HEK293 (cell line): ENCODE measurements at regions not wholly inside any gene's neighbourhood (a gene's known extent, or its start where the extent isn't known, plus 50 kb on each side); places are given as distances from the start of the nearest gene placed in this dataset.

Experiments
- CTCF ChIA-PET: fragments of 350-600 bp; formaldehyde crosslinking; extraction: SDS; loops from one replicate; lab custom pipeline; 2021; ENCODE audit warnings: antibody characterized with exemption; lab: Yijun Ruan, JAX
- POLR2A ChIA-PET: fragments of 300-600 bp; formaldehyde crosslinking; extraction: SDS; loops from one replicate; lab custom pipeline; 2020; ENCODE audit warnings: antibody characterized with exemption, inconsistent platforms; lab: Yijun Ruan, JAX
- H3K27ac ChIP-seq: fragments of 200-500 bp; sonication (Bioruptor generic); 2 replicates; pipeline ENCODE4 v1.5.1; 2014; ENCODE audit warnings: low read depth, low read length, control low read depth, inconsistent platforms; ENCODE audit errors: extremely low read depth
- H3K36me3 ChIP-seq, 2 experiments: fragments of 200-500 bp in 1 of 2; sonication (Bioruptor generic) in 1 of 2; 1 replicate in 1 of 2; 2 replicates in 1 of 2; pipeline ENCODE4 v1.5.1; 2014 to 2017; ENCODE audit warnings: inconsistent platforms in 2 of 2, low read length in 2 of 2; ENCODE audit not compliant: control insufficient read depth in 2 of 2, insufficient read depth in 1 of 2
- H3K4me1 ChIP-seq: fragments of 200-500 bp; sonication (Bioruptor generic); 2 replicates; pipeline ENCODE4 v1.5.1; 2014; ENCODE audit warnings: mild to moderate bottlenecking, low read length, inconsistent platforms; ENCODE audit not compliant: control insufficient read depth, insufficient read depth
- H3K4me3 ChIP-seq: 2 replicates; pipeline ENCODE4 v1.5.1; 2011; ENCODE audit warnings: low read depth, mild to moderate bottlenecking, control low read depth, low read length, moderate library complexity
- H3K9me3 ChIP-seq: fragments of 200-500 bp; sonication (Bioruptor generic); 2 replicates; pipeline ENCODE4 v1.5.1; 2014; ENCODE audit warnings: low read depth, low read length, inconsistent platforms; ENCODE audit not compliant: control insufficient read depth, insufficient read depth
- KLF17 ChIP-seq: fragments of 450-650 bp; formaldehyde crosslinking; IDR thresholded peaks from 2 replicates; pipeline ENCODE4 v1.5.1; 2016; ENCODE audit warnings: missing biosample characterization, missing genetic modification characterization
- MEIS1 ChIP-seq: sonication (generic); formaldehyde crosslinking; IDR thresholded peaks from 2 replicates; pipeline ENCODE4 v1.8.1; 2022; ENCODE audit warnings: missing genetic modification reagents, mild to moderate bottlenecking, borderline replicate concordance
- PRDM4 ChIP-seq: fragments of 450-650 bp; formaldehyde crosslinking; IDR thresholded peaks from 2 replicates; pipeline ENCODE4 v1.5.1; 2017; ENCODE audit warnings: missing biosample characterization, missing genetic modification characterization
- SETDB1 ChIP-seq: IDR thresholded peaks from one replicate; pipeline ENCODE4 v1.6.1; 2017; ENCODE audit warnings: mild to moderate bottlenecking, low read length, moderate library complexity, mixed read lengths; ENCODE audit not compliant: insufficient read length
- ZBTB1 ChIP-seq: fragments of 450-650 bp; formaldehyde crosslinking; IDR thresholded peaks from 2 replicates; pipeline ENCODE4 v1.5.1; 2016; ENCODE audit warnings: missing biosample characterization, missing genetic modification characterization
- ZFP37 ChIP-seq: fragments of 450-650 bp; formaldehyde crosslinking; IDR thresholded peaks from 2 replicates; pipeline ENCODE4 v1.5.1; 2016; ENCODE audit warnings: missing biosample characterization, missing genetic modification characterization
- ZNF114 ChIP-seq: fragments of 450-650 bp; formaldehyde crosslinking; IDR thresholded peaks from 2 replicates; pipeline ENCODE4 v1.5.0; 2017; ENCODE audit warnings: missing biosample characterization, missing genetic modification characterization
- ZNF350 ChIP-seq: fragments of 450-650 bp; formaldehyde crosslinking; IDR thresholded peaks from 2 replicates; pipeline ENCODE4 v1.5.0; 2017; ENCODE audit warnings: missing biosample characterization, mild to moderate bottlenecking, missing genetic modification characterization
- ZNF433 ChIP-seq: fragments of 450-650 bp; formaldehyde crosslinking; IDR thresholded peaks from 2 replicates; pipeline ENCODE4 v1.5.1; 2016; ENCODE audit warnings: missing biosample characterization, missing genetic modification characterization, low read depth
- ZNF488 ChIP-seq: fragments of 450-650 bp; formaldehyde crosslinking; IDR thresholded peaks from 2 replicates; pipeline ENCODE4 v1.5.1; 2016; ENCODE audit warnings: missing biosample characterization, missing genetic modification characterization
- ZNF561 ChIP-seq: fragments of 450-650 bp; IDR thresholded peaks from 2 replicates; pipeline ENCODE4 v1.5.1; 2018; ENCODE audit warnings: missing biosample characterization, missing genetic modification characterization, borderline replicate concordance
- ZNF624 ChIP-seq: fragments of 450-650 bp; formaldehyde crosslinking; IDR thresholded peaks from 2 replicates; pipeline ENCODE4 v1.5.1; 2017; ENCODE audit warnings: missing biosample characterization, missing genetic modification characterization
- ZNF645 ChIP-seq: fragments of 450-650 bp; formaldehyde crosslinking; IDR thresholded peaks from 2 replicates; pipeline ENCODE4; 2016; ENCODE audit warnings: missing biosample characterization, missing genetic modification characterization
- ZNF677 ChIP-seq: fragments of 450-650 bp; IDR thresholded peaks from 2 replicates; pipeline ENCODE4 v1.5.0; 2018; ENCODE audit warnings: missing biosample characterization, mild to moderate bottlenecking, missing genetic modification characterization, moderate library complexity
- ZNF768 ChIP-seq: fragments of 450-650 bp; formaldehyde crosslinking; IDR thresholded peaks from 2 replicates; pipeline ENCODE4 v1.5.1; 2018; ENCODE audit warnings: missing biosample characterization, mild to moderate bottlenecking, missing genetic modification characterization
- ZNF785 ChIP-seq: fragments of 450-650 bp; formaldehyde crosslinking; IDR thresholded peaks from 2 replicates; pipeline ENCODE4 v1.5.1; 2016; ENCODE audit warnings: missing biosample characterization, missing genetic modification characterization
- TF ChIP-seq, protein P1 (sequence below): fragments of 450-650 bp; formaldehyde crosslinking; IDR thresholded peaks from 2 replicates; pipeline ENCODE4 v1.5.1; 2016; ENCODE audit warnings: missing biosample characterization, missing genetic modification characterization
- TF ChIP-seq, protein P2 (sequence below): fragments of 450-650 bp; formaldehyde crosslinking; IDR thresholded peaks from 2 replicates; pipeline ENCODE4 v1.5.1; 2017; ENCODE audit warnings: missing biosample characterization, missing genetic modification characterization

DNA sequence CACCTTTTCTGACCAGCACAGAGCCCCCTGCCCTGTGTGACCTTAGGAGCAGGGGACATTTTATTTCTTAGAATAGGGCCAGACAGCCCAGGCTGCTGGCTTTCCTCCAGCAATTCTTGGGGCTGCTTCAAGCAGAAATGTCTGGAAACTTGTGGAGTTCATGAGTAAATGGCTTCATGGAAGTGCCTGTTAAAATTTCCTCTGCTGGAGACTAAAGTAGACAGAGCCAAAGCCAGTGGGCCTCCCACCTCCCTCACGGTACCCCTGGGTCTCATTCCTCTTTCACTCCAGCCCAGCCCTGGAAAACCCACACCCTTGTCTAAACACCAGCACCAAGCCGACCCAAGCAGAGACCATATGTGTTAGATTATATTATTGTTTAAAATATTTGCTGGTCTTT, 505.5 kb upstream of the ZMIZ1 start (continued):
- no peak for TF ChIP-seq ZNF645 (tag by site-specific recombination)
- TF ChIP-seq ZNF677 (tag by site-specific recombination): no peak
- no peak for TF ChIP-seq ZNF768 (tag by site-specific recombination)
- no peak for TF ChIP-seq ZNF624

DNA sequence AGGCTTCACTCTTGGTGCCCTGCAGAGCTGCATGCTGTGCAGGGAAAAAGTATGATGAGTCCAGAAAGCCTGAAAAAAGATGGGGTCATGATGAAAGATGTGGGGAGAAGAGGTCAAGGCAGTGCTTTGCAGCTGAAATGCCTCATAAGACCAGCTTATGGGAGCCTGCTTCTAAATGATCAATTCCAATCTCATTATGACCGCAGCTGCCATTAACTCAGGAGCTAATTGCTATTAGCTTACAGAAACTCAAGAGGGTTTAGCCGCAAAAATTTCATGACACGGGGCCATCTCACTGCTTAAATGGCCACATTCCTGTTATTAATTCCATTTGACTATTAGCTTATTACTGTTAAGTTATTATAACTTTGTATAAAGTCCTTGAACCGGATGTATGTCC, 502.9 kb upstream of the ZMIZ1 start:
- POLR2A ChIA-PET: no interaction called here
- H3K4me3 ChIP-seq: no peak overlapping the region
- H3K36me3 ChIP-seq: no peaks in the 10 kb centered on the region
- peaks cover 12% of the 10 kb centered on the region; the same call in 1 of the 2 replicates for H3K4me1 ChIP-seq
- CTCF ChIA-PET: interaction anchor here (0.9 to 1.3 kb wide), 4 partner anchors 14 to 522 kb away, joined by 3 read pairs; no protein-coding TSS in a partner anchor
- H3K27ac ChIP-seq: no peak overlapping the region
- TF ChIP-seq, protein P1, sequence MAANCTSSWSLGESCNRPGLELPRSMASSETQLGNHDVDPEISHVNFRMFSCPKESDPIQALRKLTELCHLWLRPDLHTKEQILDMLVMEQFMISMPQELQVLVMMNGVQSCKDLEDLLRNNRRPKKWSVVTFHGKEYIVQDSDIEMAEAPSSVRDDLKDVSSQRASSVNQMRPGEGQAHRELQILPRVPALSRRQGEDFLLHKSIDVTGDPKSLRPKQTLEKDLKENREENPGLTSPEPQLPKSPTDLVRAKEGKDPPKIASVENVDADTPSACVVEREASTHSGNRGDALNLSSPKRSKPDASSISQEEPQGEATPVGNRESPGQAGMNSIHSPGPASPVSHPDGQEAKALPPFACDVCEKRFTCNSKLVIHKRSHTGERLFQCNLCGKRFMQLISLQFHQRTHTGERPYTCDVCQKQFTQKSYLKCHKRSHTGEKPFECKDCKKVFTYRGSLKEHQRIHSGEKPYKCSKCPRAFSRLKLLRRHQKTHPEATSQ (tag by site-specific recombination): no peak
- H3K9me3 ChIP-seq: no peaks in the 10 kb centered on the region

GRCh38 chr10:78566284-78567111, 502.3 kb upstream of the ZMIZ1 start:
- Histone ChIP-seq H3K4me1 (peaks cover 12% of the 10 kb centered on the region; the same call in 1 of the 2 replicates), H3K36me3 (no peaks in the 10 kb centered on the region), H3K4me3 (no peak overlapping the region), H3K9me3 (no peaks in the 10 kb centered on the region), H3K27ac (peak overlapping the region; percentile 66)
- ChIA-PET POLR2A (interaction anchor here (0.7 to 0.8 kb wide), 2 partner anchors 55 to 91 kb away, joined by 3 read pairs; no protein-coding TSS in a partner anchor), CTCF (interaction anchor here (0.9 to 1.3 kb wide), 3 partner anchors 39 to 522 kb away, joined by 3 read pairs; no protein-coding TSS in a partner anchor)
- TF ChIP-seq ZNF785 (tag by site-specific recombination): no peak
- TF ChIP-seq ZFP37: no peak
- TF ChIP-seq, protein P2, sequence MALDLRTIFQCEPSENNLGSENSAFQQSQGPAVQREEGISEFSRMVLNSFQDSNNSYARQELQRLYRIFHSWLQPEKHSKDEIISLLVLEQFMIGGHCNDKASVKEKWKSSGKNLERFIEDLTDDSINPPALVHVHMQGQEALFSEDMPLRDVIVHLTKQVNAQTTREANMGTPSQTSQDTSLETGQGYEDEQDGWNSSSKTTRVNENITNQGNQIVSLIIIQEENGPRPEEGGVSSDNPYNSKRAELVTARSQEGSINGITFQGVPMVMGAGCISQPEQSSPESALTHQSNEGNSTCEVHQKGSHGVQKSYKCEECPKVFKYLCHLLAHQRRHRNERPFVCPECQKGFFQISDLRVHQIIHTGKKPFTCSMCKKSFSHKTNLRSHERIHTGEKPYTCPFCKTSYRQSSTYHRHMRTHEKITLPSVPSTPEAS (tag by site-specific recombination): no peak
- TF ChIP-seq PRDM4 (tag by site-specific recombination): no peak

GRCh38 chr10:78567680-78568455, 500.9 kb upstream of the ZMIZ1 start:
- no peaks in the 10 kb centered on the region for H3K9me3 ChIP-seq
- peaks cover 12% of the 10 kb centered on the region; the same call in 1 of the 2 replicates for H3K4me1 ChIP-seq
- H3K36me3 ChIP-seq: no peaks in the 10 kb centered on the region
- no peak overlapping the region for H3K4me3 ChIP-seq
- no peak overlapping the region for H3K27ac ChIP-seq
- ChIA-PET POLR2A (no interaction called here), CTCF (interaction anchor here (0.8 kb wide), 1 partner anchor 23 kb away, joined by 6 read pairs; no protein-coding TSS in a partner anchor)
- no peak for TF ChIP-seq ZNF561
- no peak for TF ChIP-seq ZNF488 (tag by site-specific recombination)
- TF ChIP-seq ZNF433 (tag by site-specific recombination): no peak
- no peak for TF ChIP-seq MEIS1 (CRISPR knock-in tag)
- no peak for TF ChIP-seq KLF17
- TF ChIP-seq SETDB1: no peak
- TF ChIP-seq ZNF350: no peak
- no peak for TF ChIP-seq ZNF114 (tag by site-specific recombination)
- TF ChIP-seq ZBTB1 (tag by site-specific recombination): no peak
